CD14-positive monocyte (primary cell): ENCODE measurements at regions not wholly inside any gene's neighbourhood (a gene's known extent, or its start where the extent isn't known, plus 50 kb on each side); places are given as distances from the start of the nearest gene placed in this dataset.
"Not testable (repeated sequence)": the region's sequence is repeated elsewhere in the genome, so short reads cannot be mapped to it uniquely, and the experiment has no call there.

Source experiments
- DNase-seq, 3 donors: peaks; one replicate each; pipeline ENCODE4 v3.0.0-alpha.2; 2011 to 2022
- H2AFZ ChIP-seq: 2 replicates; pipeline ENCODE4 v1.6.0; 2012; ENCODE audit warnings: mild to moderate bottlenecking, low read depth, low read length, inconsistent platforms; ENCODE audit not compliant: insufficient read depth, poor library complexity, severe bottlenecking
- H3K27ac ChIP-seq, 2 donors: 1 replicate in 1 of 2; 2 replicates in 1 of 2; pipeline ENCODE4 v1.5.1; 2012 to 2013; ENCODE audit warnings: low read length in 2 of 2, control low read depth in 1 of 2, inconsistent platforms in 1 of 2, low read depth in 1 of 2, mild to moderate bottlenecking in 1 of 2
- H3K27me3 ChIP-seq, 2 donors: one replicate each; pipeline versions ENCODE4 v1.6.0 to v1.6.1; 2011 to 2013; ENCODE audit warnings: low read length in 2 of 2; ENCODE audit not compliant: control insufficient read depth in 2 of 2, insufficient read depth in 2 of 2
- H3K36me3 ChIP-seq, 2 donors: replicated peaks in 1 of 2; 1 replicate in 1 of 2; 2 replicates in 1 of 2; pipeline versions ENCODE4 v1.5.1 to v1.6.1; 2012 to 2013; ENCODE audit warnings: low read length in 2 of 2, control low read depth in 1 of 2, inconsistent platforms in 1 of 2, mild to moderate bottlenecking in 1 of 2; ENCODE audit not compliant: insufficient read depth in 2 of 2, control insufficient read depth in 1 of 2
- H3K4me1 ChIP-seq, 2 donors: 1 replicate in 1 of 2; 2 replicates in 1 of 2; pipeline versions ENCODE4 v1.5.1 to v1.6.1; 2012 to 2013; ENCODE audit warnings: low read length in 2 of 2, control low read depth in 1 of 2, inconsistent platforms in 1 of 2, mild to moderate bottlenecking in 1 of 2, moderate library complexity in 1 of 2; ENCODE audit not compliant: insufficient read depth in 2 of 2, control insufficient read depth in 1 of 2
- H3K4me2 ChIP-seq: replicated peaks from 2 replicates; pipeline ENCODE3; 2012; ENCODE audit warnings: low read length, moderate library complexity, mild to moderate bottlenecking; ENCODE audit not compliant: poor library complexity, severe bottlenecking; ENCODE audit errors: extremely low read depth
- H3K4me3 ChIP-seq, 3 experiments: fragments of 200-600 bp in 1 of 3; sonication (generic) in 1 of 3; replicated peaks in 1 of 3; 1 replicate in 2 of 3; 2 replicates in 1 of 3; pipeline ENCODE4 v1.5.1; 2011 to 2013; ENCODE audit warnings: low read length in 3 of 3, mild to moderate bottlenecking in 3 of 3, control low read depth in 2 of 3, low read depth in 2 of 3, inconsistent platforms in 1 of 3, moderate library complexity in 1 of 3
- H3K79me2 ChIP-seq: 2 replicates; pipeline ENCODE4 v1.6.0; 2012; ENCODE audit warnings: mild to moderate bottlenecking, control low read depth, inconsistent platforms, low read length, moderate library complexity; ENCODE audit not compliant: insufficient read depth
- H3K9ac ChIP-seq: 2 replicates; pipeline ENCODE4 v1.6.0; 2017; ENCODE audit warnings: low read length, mild to moderate bottlenecking; ENCODE audit not compliant: insufficient read depth, poor library complexity, severe bottlenecking
- H3K9me3 ChIP-seq, 2 donors: replicated peaks in 1 of 2; 1 replicate in 1 of 2; 2 replicates in 1 of 2; pipeline versions ENCODE4 v1.5.1 to v1.6.1; 2012 to 2013; ENCODE audit warnings: low read length in 2 of 2, control low read depth in 1 of 2; ENCODE audit not compliant: control insufficient read depth in 1 of 2, insufficient read depth in 1 of 2
- H4K20me1 ChIP-seq: 2 replicates; pipeline ENCODE4 v1.6.0; 2012; ENCODE audit warnings: mild to moderate bottlenecking, low read length, control low read depth, moderate library complexity; ENCODE audit not compliant: insufficient read depth
- H3K27ac Mint-ChIP-seq, 7 donors: one replicate each; pipeline ENCODE4 v1.8.0; 2020; ENCODE audit warnings: mild to moderate bottlenecking in 7 of 7, mixed read lengths in 7 of 7, moderate library complexity in 6 of 7, inconsistent platforms in 2 of 7
- H3K27me3 Mint-ChIP-seq, 3 donors: one replicate each; pipeline ENCODE4 v1.8.0; 2021 to 2022; ENCODE audit warnings: low read depth in 3 of 3, mild to moderate bottlenecking in 3 of 3, mixed read lengths in 3 of 3, moderate library complexity in 3 of 3, inconsistent platforms in 1 of 3
- H3K36me3 Mint-ChIP-seq, 2 donors: one replicate each; pipeline ENCODE4 v1.8.0; 2020; ENCODE audit warnings: mixed read lengths in 2 of 2, inconsistent platforms in 1 of 2, mild to moderate bottlenecking in 1 of 2
- H3K4me1 Mint-ChIP-seq: one replicate; pipeline ENCODE4 v1.8.0; 2020; ENCODE audit warnings: mild to moderate bottlenecking, mixed read lengths
- H3K4me3 Mint-ChIP-seq, 2 donors: one replicate each; pipeline ENCODE4 v1.8.0; 2020; ENCODE audit warnings: mild to moderate bottlenecking in 2 of 2, mixed read lengths in 2 of 2, moderate library complexity in 1 of 2
- H3K9me3 Mint-ChIP-seq, 7 donors: one replicate each; pipeline ENCODE4 v1.8.0; 2020 to 2022; ENCODE audit warnings: mixed read lengths in 7 of 7, mild to moderate bottlenecking in 6 of 7, moderate library complexity in 6 of 7, inconsistent platforms in 2 of 7
- WGBS: methylation state at CpG from one replicate; pipeline ENCODE4 v1.1.5; 2013; ENCODE audit warnings: missing lambda C conversion rate; ENCODE audit not compliant: insufficient coverage; 5-methylcytosine and 5-hydroxymethylcytosine counted together
- intact Hi-C, 2 donors: fragments of 100-400 bp; cut with micrococcal nuclease; formaldehyde crosslinking; loops; one replicate each; pipeline versions ENCODE4 v1.15.0 to v1.15.1; 2023
- TF ChIP-seq, protein P1 (sequence below): fragments of 200-600 bp; IDR thresholded peaks from one replicate; pipeline ENCODE4 v1.8.0; 2022; ENCODE audit warnings: antibody characterized with exemption, mild to moderate bottlenecking

DNA sequence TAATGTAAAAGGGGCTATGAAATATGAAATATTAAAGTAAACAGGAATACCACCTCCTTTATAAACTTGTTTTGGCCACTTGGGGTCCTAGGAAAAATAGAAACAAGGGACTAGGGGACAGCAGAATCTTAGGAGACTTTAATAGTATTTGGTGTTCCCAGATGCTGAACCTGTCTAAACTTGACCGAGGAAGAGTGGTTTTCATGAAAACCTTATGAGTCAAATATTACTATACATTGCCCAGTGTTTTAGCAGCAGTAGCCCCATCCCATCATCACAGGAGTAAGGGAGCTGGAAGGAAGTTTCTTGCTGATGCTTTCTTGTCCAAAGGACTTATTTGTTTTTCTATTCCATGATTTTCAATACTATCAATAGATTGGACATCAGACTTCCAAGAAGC, 177.5 kb upstream of the CAND1 start:
- H3K36me3 ChIP-seq = no peaks in the 10 kb centered on the region
- Mint-ChIP-seq H3K4me1 (no peaks in the 10 kb centered on the region), H3K36me3 (no peaks in the 10 kb centered on the region), H3K4me3 (no peak overlapping the region), H3K27ac (no peak overlapping the region), H3K9me3 (peaks cover 0 to 7% (median 0%) of the 10 kb centered on the region in 7 donors), H3K27me3 (peaks cover 0 to 4% (median 4%) of the 10 kb centered on the region in 3 donors)
- H4K20me1 ChIP-seq = no peaks in the 10 kb centered on the region
- H3K9me3 ChIP-seq = no peaks in the 10 kb centered on the region
- H3K4me3 ChIP-seq = no peak overlapping the region
- no peaks in the 10 kb centered on the region for H3K4me1 ChIP-seq
- no peak for DNase-seq
- H3K79me2 ChIP-seq = no peaks in the 10 kb centered on the region
- TF ChIP-seq, protein P1, sequence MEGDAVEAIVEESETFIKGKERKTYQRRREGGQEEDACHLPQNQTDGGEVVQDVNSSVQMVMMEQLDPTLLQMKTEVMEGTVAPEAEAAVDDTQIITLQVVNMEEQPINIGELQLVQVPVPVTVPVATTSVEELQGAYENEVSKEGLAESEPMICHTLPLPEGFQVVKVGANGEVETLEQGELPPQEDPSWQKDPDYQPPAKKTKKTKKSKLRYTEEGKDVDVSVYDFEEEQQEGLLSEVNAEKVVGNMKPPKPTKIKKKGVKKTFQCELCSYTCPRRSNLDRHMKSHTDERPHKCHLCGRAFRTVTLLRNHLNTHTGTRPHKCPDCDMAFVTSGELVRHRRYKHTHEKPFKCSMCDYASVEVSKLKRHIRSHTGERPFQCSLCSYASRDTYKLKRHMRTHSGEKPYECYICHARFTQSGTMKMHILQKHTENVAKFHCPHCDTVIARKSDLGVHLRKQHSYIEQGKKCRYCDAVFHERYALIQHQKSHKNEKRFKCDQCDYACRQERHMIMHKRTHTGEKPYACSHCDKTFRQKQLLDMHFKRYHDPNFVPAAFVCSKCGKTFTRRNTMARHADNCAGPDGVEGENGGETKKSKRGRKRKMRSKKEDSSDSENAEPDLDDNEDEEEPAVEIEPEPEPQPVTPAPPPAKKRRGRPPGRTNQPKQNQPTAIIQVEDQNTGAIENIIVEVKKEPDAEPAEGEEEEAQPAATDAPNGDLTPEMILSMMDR = no peak
- no peak overlapping the region for H2AFZ ChIP-seq
- H3K27me3 ChIP-seq = peaks cover 0 to 6% of the 10 kb centered on the region in 2 donors
- intact Hi-C loops = no loop called here
- H3K27ac ChIP-seq = no peak overlapping the region
- WGBS = no CpG with 5 or more reads among the region's 1 CpG
- no peak overlapping the region for H3K4me2 ChIP-seq
- H3K9ac ChIP-seq = no peak overlapping the region

DNA sequence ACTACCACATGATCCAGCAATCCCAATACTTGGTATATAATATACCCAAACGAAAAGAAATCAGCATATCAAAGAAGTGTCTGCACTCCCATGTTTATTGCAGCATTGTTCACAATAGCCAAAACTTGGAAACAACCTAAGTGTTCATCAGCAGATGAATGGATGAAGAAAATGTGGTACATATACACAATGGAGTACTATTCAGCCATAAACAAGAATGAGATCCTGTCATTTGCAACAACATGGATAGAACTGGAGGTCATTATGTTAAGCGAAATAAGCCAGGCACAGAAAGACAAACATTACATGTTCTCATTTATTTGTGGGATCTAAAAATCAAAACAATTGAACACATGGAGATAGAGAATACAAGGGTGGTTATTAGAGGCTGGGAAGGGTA, 176.2 kb upstream of the CAND1 start:
- H3K79me2 ChIP-seq, DNase-seq, H3K4me1 ChIP-seq, H3K36me3 Mint-ChIP-seq, H4K20me1 ChIP-seq, H3K4me3 Mint-ChIP-seq, H3K9me3 ChIP-seq, H3K27ac ChIP-seq, H3K4me3 ChIP-seq, H3K36me3 ChIP-seq, H2AFZ ChIP-seq, H3K27me3 ChIP-seq, H3K27me3 Mint-ChIP-seq, intact Hi-C loops, H3K27ac Mint-ChIP-seq, H3K9me3 Mint-ChIP-seq, H3K4me1 Mint-ChIP-seq, H3K9ac ChIP-seq, H3K4me2 ChIP-seq: not testable (repeated sequence)
- no CpG with 5 or more reads among the region's 2 CpGs for WGBS
